MM.1S (cell line): ENCODE measurements at regions not wholly inside any gene's neighbourhood (a gene's known extent, or its start where the extent isn't known, plus 50 kb on each side); places are given as distances from the start of the nearest gene placed in this dataset.

Experiments
- CTCF ChIP-seq: fragments of 300-600 bp; sonication (generic); IDR thresholded peaks from 2 replicates; pipeline ENCODE4 v1.5.1; 2016; ENCODE audit warnings: antibody characterized with exemption, low read length, mixed read lengths
- EZH2 ChIP-seq: fragments of 300-600 bp; sonication (generic); optimal IDR thresholded peaks from 2 replicates; pipeline ENCODE3; 2017; ENCODE audit warnings: low read depth, mild to moderate bottlenecking, antibody characterized with exemption, low read length, mixed read lengths
- EZH2phosphoT487 ChIP-seq: fragments of 300-600 bp; sonication (generic); IDR thresholded peaks from 2 replicates; pipeline ENCODE4 v1.6.1; 2018; ENCODE audit warnings: antibody characterized with exemption, low read length

- TF ChIP-seq CTCF = no peak
- no peak for TF ChIP-seq EZH2phosphoT487
- no peak for TF ChIP-seq EZH2
Measured at GRCh38 chr3:78087134-78087533, 1047.2 kb downstream of the ROBO2 start.
